ENCODE measurements at regions not wholly inside any gene's neighbourhood (a gene's known extent, or its start where the extent isn't known, plus 50 kb on each side); places are given as distances from the start of the nearest gene placed in this dataset.
"Not testable (repeated sequence)": the region's sequence is repeated elsewhere in the genome, so short reads cannot be mapped to it uniquely, and the experiment has no call there.

- no peak for DNase-seq (ENCODE audit: low spot score)
Observed at GRCh38 chr12:128091951-128092382, 175.0 kb upstream of the TMEM132C start.

- DNase-seq (ENCODE audit: low spot score) = no peak
Observed at GRCh38 chr12:128098730-128099129, 168.2 kb upstream of the TMEM132C start.

DNA sequence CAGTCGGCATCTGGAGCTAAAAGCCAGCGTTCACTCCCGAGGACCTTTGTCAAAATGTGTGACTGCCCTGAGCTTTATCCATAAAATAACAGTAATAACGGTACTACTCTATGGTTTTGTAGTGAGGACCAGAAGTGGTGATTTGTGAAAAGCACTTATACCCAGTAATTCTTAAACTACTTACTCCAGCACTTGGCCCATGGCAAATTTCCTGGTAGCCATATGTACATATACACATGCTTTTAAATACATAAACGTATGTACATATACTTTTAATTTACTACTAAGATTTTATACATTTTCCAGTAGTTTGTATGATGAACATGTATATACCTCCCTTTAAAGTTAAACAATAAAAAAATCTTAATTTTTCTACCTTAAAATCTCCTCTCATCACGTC is 163.8 kb upstream of the TMEM132C start:
- no peak for DNase-seq (ENCODE audit: low spot score)

DNA sequence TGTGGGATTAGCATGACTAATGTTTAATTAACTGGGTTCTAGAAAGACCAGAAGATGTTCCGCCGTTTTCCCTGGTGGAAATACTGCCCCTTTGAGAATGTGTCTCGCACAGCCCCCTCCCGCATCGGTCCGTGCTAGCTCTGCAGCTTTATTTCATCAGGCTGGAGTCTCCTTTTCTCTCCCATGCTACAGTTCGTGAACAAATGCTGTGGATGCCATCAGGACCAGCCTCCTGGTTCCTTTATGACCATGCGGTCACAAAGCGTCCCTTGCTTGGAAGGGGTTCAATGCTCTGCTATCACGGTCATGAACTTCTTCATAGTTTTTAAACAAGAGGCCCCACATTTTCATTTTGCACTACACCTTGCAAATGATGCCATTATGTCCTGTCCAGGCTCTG is 157.7 kb upstream of the TMEM132C start:
- no peak for DNase-seq (ENCODE audit: low spot score)

GRCh38 chr12:128109636-128110035 is 157.3 kb upstream of the TMEM132C start:
- DNase-seq (ENCODE audit: low spot score) = no peak

DNA sequence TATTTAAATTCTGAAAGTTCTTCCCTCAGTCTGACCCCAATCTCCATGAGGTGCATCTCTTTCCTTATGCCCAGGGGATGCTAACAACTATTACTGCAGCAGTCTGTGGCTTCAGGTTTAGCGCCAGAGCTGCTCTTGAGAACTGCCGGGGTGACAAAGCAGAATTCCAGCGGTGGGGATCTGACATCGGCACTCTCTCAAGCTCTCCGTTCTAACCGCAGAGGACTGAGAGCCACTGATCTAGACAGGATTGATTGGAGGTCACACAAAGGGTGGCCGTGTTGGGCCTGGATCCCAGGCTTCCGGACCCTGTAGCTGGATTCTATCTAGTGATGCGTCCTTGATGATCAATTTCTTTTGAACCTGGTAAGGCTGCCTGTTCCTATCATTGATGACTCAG is 155.6 kb upstream of the TMEM132C start:
- DNase-seq (ENCODE audit: low spot score) = no peak

- no peak for DNase-seq (ENCODE audit: low spot score)
Observed at GRCh38 chr12:128111951-128112350, 155.0 kb upstream of the TMEM132C start.

DNA sequence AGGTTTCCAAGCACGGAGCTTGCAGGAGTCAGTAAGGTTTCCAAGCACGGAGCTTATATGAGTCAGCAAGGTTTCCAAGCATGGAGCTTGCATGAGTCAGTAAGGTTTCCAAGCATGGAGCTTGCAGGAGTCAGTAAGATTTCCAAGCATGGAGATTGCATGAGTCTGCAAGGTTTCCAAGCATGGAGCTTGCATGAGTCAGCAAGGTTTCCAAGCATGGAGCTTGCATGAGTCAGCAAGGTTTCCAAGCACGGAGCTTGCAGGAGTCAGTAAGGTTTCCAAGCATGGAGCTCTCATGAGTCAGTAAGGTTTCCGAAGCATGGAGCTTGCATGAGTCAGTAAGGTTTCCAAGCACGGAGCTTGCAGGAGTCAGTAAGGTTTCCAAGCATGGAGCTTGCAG is 153.7 kb upstream of the TMEM132C start:
- DNase-seq (ENCODE audit: low spot score) = not testable (repeated sequence)

- DNase-seq (ENCODE audit: low spot score) = no peak
Observed at GRCh38 chr12:128114485-128114884, 152.5 kb upstream of the TMEM132C start.

DNA sequence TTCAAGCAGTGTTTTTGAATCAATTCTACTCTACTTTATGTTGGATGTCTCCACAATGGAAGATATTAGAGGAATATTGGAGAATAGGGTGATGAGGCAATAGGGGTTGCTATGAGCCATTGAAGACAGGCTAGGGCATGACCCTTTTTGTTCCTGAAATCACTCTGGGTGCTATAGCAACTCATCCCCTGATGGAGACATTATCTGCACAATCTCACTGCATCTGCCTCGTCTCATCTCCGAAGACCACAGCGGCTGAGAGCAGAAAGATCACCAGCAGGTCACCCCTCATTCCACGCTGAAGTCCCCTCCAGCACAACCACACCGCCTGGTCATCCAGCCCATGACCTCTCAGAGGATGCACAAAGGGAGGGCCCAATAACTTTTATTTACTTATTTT is 150.4 kb upstream of the TMEM132C start:
- DNase-seq (ENCODE audit: low spot score) = no peak

DNA sequence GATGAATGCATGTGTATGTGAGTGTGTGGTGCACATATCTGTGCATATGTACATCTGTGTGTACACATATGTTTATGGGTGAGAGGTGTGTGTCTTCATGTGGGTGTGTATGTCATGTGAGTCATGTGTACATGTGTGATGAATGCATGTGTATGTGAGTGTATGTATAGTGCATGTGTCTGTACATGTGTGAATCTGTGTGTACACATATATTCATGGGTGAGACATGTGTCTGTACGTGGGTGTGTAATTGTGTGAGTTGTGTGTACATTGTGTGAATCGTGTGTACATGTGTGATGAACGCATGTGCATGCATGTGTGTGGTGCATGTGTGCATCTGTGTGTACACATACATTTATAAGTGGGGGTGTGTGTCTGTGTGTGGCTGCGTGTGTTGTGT is 146.9 kb upstream of the TMEM132C start:
- DNase-seq (ENCODE audit: low spot score) = no peak

DNA sequence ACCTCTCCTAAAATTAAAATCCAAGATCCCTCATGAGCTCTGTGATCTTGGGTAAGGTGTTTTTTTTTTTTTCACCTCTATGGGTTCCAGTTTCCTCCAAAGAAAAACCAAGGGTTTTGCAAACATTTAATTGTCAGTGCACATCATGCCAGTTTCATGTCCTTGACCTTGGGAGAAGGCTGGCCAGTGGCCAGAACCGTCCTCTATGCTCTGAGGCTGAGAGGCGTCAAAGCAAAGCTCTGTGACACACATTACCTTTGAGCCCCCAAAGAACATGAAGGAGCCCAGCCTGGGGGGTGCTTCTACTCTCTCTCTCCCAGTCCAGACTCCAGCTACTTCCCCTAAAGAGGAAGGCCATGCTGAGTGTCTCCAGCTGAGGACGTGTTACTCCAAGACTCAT is 145.5 kb upstream of the TMEM132C start:
- no peak for DNase-seq (ENCODE audit: low spot score)

DNA sequence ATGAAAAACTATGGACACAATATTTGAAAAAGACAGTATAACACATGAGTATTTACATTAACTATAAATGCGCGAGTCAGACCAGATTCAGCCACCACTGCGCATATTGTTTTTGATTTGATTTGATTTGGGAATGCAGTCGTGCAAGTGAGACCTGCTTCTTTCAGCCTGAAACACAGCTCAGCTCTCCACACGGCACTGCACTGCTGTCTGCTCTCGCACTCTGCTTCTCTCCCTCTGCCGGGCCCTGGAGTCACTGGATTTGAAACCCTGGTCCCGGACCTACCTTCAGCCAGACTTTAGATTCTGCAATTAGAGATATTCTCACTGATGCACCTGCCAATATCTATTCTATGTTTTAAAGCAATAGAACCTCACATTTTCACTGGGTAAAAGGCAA is 143.9 kb upstream of the TMEM132C start:
- DNase-seq (ENCODE audit: low spot score) = no peak

DNA sequence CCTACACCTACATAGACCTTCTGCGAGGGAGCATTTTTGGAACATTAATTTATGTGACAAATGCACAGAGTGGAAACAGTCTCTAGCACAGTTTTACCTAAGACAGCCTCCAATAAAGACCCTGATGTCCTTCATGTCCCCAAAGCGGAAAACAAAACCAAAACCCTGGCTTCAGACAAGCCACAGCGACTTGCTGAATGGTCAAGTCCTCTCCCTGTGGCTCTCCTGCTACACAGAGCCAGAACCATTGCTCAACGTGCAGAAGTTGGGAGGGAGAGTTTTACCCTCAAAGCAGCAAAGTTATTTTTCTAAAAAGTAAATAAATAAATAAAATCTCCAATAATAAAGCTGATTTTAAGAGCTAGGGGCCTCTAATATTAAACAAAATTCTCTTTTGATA is 135.0 kb upstream of the TMEM132C start:
- no peak for DNase-seq (ENCODE audit: low spot score)

DNA sequence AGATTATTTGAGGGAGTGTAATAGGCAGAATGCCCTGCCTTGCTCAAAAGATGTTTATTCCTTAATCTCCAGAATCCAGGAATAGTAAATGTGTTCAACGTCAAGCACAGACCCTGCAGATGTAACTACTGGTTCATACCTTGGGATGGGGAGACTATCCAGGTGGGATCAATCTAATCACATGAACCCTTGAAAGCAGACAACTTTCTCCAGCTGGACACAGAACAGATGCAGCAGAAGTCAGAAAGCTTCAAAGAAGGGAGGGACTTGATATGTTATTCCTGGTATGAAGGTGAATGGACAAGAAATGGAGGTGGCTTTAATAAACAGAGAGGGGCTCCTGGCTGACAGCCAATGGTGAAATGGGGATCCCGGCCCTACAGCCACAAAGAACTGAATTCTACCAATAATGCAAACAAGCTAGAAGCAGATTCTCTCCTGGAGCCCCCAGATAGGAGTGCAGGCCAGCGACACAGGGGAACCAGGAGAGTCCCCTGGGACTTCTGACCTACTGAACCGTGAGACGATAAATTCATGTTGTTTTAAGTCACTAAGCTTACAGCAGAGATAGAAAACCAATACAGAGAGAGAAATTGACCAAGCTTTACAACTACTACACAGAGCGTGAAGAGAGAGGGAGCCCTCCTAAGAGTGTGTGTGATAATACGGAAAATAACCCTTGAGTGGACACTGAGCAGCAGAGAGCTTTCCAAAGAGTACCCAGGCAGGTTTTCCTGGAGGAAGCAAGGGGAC is 133.5 kb upstream of the TMEM132C start:
- DNase-seq (ENCODE audit: low spot score) = no peak

DNA sequence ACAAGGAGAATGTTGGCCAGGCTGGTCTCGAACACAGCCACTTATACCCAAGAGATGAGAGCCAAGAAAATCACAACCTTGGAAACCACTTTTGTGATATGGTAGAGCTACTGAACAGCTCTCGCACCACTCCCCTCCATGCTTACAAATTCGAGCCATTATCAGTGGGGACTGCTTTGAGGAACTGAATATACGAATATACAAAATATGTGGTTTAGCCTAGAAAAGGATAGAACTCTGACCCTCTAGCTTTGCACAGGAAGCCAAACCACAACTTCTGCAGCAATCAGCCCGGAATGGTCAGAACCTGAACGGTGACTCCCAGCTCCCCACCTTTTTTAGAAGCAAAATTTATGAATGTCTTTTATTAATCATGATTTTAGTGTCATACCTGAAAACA is 129.8 kb upstream of the TMEM132C start:
- DNase-seq (ENCODE audit: low spot score) = no peak

DNA sequence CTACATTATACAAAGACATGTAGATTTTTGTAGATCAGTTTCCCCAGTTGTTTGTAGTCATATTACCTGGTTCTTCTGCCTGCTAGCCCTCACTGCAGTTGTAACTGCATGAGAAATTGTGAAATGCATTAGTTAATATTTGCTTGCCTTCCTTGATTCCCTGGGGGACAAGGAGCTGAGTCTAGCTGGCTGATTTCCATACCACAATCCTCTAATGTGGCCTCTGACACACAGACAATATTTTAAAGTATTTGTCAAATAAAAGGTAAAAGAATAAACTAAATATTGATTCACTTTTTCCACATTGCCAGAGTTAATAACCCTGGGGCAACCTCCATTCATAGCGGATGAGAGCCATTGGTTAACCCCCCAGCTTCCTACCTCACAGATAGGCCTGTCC is 128.8 kb upstream of the TMEM132C start:
- DNase-seq (ENCODE audit: low spot score) = no peak

DNA sequence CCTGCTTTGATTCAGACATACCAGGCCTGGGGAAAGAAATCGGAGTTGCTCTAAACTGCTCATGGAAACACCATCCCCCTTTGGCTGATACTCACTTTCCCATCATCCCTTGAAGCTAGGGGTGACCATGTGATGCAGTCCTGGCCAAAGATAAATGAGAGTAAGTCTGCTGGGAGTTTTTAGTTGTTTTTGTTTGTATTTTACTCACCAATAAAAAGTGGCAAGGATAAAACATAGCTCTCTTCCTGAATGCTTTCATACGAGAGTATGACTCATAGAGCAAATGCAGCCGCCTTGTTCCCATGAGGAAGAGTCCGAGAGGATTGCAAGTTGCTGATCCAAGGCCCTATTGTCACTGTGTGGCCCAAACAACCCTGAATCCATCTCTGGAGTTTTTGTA is 126.4 kb upstream of the TMEM132C start:
- DNase-seq (ENCODE audit: low spot score) = no peak

DNA sequence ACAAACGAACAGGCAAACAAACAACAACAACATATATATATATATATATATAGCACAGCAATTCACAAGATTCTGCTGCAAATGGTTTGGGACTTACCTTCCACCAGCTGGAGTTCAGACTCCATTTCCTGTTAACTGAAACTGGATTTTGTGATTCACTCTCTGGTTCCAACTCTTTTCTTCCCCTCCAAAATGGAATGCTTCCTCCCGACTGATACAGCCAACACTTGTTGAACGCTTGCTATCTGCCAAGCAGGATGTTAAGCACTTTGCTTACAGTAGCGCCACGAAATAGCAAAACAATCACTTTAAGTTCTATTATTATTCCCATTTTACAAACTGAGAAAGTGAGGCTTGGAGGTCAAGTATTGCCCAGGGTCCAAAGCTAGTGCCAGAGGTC is 116.0 kb upstream of the TMEM132C start:
- no peak for DNase-seq (ENCODE audit: low spot score)

DNA sequence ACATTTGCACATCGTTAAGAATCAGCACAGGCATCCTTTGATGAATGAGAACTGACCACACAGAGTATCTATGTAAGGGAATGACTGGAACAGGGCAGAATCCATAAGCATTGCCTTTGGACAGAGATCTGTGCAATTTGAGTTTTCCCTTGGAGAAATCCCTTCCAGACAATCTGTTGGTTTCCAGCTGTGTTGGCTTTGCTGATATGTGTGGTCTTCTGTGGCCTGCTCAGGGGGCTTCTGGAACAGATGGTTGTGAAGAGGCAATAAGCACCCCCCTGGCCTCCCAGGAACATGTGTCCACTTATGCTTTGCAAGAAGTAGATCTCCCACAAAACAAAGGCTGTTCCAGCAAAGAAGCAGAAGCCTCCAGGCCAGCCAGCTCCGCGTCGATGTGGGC is 111.4 kb upstream of the TMEM132C start:
- DNase-seq (ENCODE audit: low spot score) = no peak

DNA sequence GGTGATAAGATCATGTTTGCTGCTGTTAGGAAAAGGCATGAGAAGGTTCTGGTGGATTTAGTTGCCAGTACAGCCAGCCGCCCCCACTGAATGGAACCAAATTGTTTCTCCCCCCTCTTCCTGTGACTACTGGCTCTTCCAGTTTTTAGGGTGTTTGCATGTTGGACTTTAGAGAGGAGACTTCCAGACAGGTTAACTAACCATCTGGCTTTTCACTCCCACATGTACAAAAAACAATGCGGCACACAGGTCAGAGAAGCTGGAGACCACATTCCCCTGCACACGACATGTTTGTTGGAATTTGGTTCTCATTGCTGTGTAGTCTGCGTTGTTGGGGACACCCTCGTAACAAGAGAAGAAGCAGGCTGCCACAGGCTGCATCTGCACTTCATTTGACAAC is 103.9 kb upstream of the TMEM132C start:
- DNase-seq (ENCODE audit: low spot score) = no peak

GRCh38 chr12:128164533-128164932 is 102.4 kb upstream of the TMEM132C start:
- no peak for DNase-seq (ENCODE audit: low spot score)

DNA sequence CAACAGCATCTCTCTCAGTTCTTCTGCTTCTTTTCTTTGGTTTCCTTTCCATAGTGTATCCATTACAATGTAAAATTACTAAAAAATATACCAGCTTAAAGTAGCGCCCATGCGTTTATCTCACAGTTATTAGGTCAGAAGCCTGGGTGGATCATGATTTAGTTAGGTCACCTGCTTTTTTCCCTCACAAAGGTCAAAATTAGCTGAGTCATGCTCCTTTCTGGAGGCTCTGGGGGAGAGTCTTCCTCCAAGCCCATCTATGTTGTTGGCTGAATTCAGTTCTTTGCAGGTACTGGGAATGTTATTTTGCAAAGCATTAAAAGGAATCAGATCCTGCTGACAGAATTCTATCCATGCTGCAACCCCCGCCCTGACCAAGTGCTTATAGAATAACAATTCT is 101.6 kb upstream of the TMEM132C start:
- DNase-seq (ENCODE audit: low spot score) = no peak

GRCh38 chr12:128168273-128168672 is 98.7 kb upstream of the TMEM132C start:
- no peak for DNase-seq (ENCODE audit: low spot score)

All from HT-29 (cell line).